K562 (cell line): ENCODE measurements at regions not wholly inside any gene's neighbourhood (a gene's known extent, or its start where the extent isn't known, plus 50 kb on each side); places are given as distances from the start of the nearest gene placed in this dataset.

ENCODE experiments used
- ATAC-seq: fragments of 200-7000 bp; cut with Tn5 transposase; 3 replicates; pipeline ENCODE4 v1.9.1; 2020; ENCODE audit warnings: moderate library complexity
- BruUV-seq: library from RNA; stranded (reverse); fragments of 400-500 nt; replicated peaks from 2 replicates; lab custom pipeline; 2021; lab: Mats Ljungman, UMichigan
- CTCF ChIA-PET: fragments of 300-600 bp; formaldehyde crosslinking; extraction: SDS; loops from one replicate; lab custom pipeline; 2021; ENCODE audit warnings: low intra/inter-chr PET ratio; lab: Yijun Ruan, JAX
- POLR2A ChIA-PET: fragments of 300-600, 350-650 bp; sonication (Branson Sonifier 250); formaldehyde crosslinking; extraction: SDS; loops from one replicate; lab custom pipeline; 2021; ENCODE audit warnings: antibody characterized with exemption, inconsistent platforms; lab: Yijun Ruan, JAX
- DNase-seq, 4 experiments: peaks; one replicate each; pipeline versions ENCODE4 v3.0.0 to v3.0.0-alpha.2; 2011 to 2018; ENCODE audit warnings: low spot score in 3 of 4, mixed read lengths in 3 of 4; ENCODE audit errors: extremely low read depth in 1 of 4
- FAIRE-seq: peaks from 2 replicates; lab custom pipeline; 2011; peaks lifted over from hg19 to GRCh38; lab: Jason Lieb, UNC
- H2AFZ ChIP-seq: 2 replicates; pipeline ENCODE4 v1.6.0; 2011; ENCODE audit warnings: low read depth, low read length, control low read depth, inconsistent platforms
- H3K27ac ChIP-seq: fragments of 200-600 bp; 3 replicates; pipeline ENCODE4 v1.8.0; 2011; ENCODE audit warnings: low read depth, mild to moderate bottlenecking, control low read depth, inconsistent platforms, low read length, moderate library complexity, mixed read lengths; ENCODE audit errors: extremely low read depth
- H3K27me3 ChIP-seq, 2 experiments: fragments of 300-600 bp in 1 of 2; 2 replicates in 1 of 2; 3 replicates in 1 of 2; pipeline versions ENCODE4 v1.6.0 to v1.8.0; 2011; ENCODE audit warnings: inconsistent platforms in 2 of 2, low read length in 2 of 2, mild to moderate bottlenecking in 1 of 2, mixed read lengths in 1 of 2, moderate library complexity in 1 of 2; ENCODE audit not compliant: control insufficient read depth in 2 of 2, insufficient read depth in 2 of 2
- H3K36me3 ChIP-seq: fragments of 300-600 bp; 3 replicates; pipeline ENCODE4 v1.8.0; 2011; ENCODE audit warnings: mild to moderate bottlenecking, low read length, inconsistent platforms; ENCODE audit not compliant: control insufficient read depth, insufficient read depth
- H3K4me1 ChIP-seq, 2 experiments: fragments of 200-600 bp in 1 of 2; replicated peaks in 1 of 2; 2 replicates in 1 of 2; 3 replicates in 1 of 2; pipeline versions ENCODE4 v1.5.1 to v1.8.0; 2011; ENCODE audit warnings: inconsistent platforms in 2 of 2, low read length in 2 of 2, mild to moderate bottlenecking in 1 of 2, mixed read lengths in 1 of 2, moderate library complexity in 1 of 2; ENCODE audit not compliant: control insufficient read depth in 2 of 2, insufficient read depth in 2 of 2
- H3K4me2 ChIP-seq: 2 replicates; pipeline ENCODE4 v1.6.1; 2011; ENCODE audit warnings: low read length, control low read depth, inconsistent platforms, mixed read lengths; ENCODE audit not compliant: insufficient read depth
- H3K4me3 ChIP-seq: fragments of 200-600 bp; sonication (generic), shearing (Covaris generic); 2 replicates; pipeline ENCODE4 v1.5.1; 2016; ENCODE audit warnings: control low read depth, inconsistent platforms
- H3K79me2 ChIP-seq: fragments of 200-600 bp; 3 replicates; pipeline ENCODE4 v1.8.0; 2011; ENCODE audit warnings: low read length, inconsistent platforms; ENCODE audit not compliant: control insufficient read depth, insufficient read depth
- H3K9ac ChIP-seq, 2 experiments: 2 replicates each; pipeline versions ENCODE4 v1.6.0 to v1.6.1; 2011; ENCODE audit warnings: low read depth in 2 of 2, low read length in 2 of 2, control low read depth in 1 of 2, inconsistent platforms in 1 of 2, mild to moderate bottlenecking in 1 of 2, mixed read lengths in 1 of 2; ENCODE audit not compliant: insufficient read depth in 1 of 2
- H3K9me1 ChIP-seq: one replicate; pipeline ENCODE4 v1.6.0; 2011; ENCODE audit warnings: inconsistent platforms, mild to moderate bottlenecking, low read length, moderate library complexity; ENCODE audit not compliant: control insufficient read depth, insufficient read depth
- H3K9me3 ChIP-seq: replicated peaks from 2 replicates; pipeline ENCODE4 v1.5.1; 2011; ENCODE audit warnings: low read depth, low read length, inconsistent platforms; ENCODE audit not compliant: control insufficient read depth, insufficient read depth
- H4K20me1 ChIP-seq: replicated peaks from 2 replicates; pipeline ENCODE4 v1.6.1; 2011; ENCODE audit warnings: low read length, inconsistent platforms, mixed read lengths; ENCODE audit not compliant: control insufficient read depth, insufficient read depth
- BMI1 ChIP-seq: fragments of 150-350 bp; IDR thresholded peaks from 2 replicates; pipeline ENCODE4 v1.6.1; 2014; ENCODE audit warnings: low read length
- E2F8 ChIP-seq: fragments of 450-650 bp; IDR thresholded peaks from 2 replicates; pipeline ENCODE4 v1.7.1; 2018; ENCODE audit warnings: mild to moderate bottlenecking, low read depth; ENCODE audit not compliant: partially characterized antibody
- EZH2 ChIP-seq: IDR thresholded peaks from 2 replicates; pipeline ENCODE4 v1.6.1; 2012; ENCODE audit warnings: low read depth, mild to moderate bottlenecking, inconsistent platforms, low read length, borderline replicate concordance
- HNRNPL ChIP-seq: fragments of 200-400 bp; formaldehyde crosslinking; IDR thresholded peaks from 2 replicates; pipeline ENCODE4 v1.6.1; 2017; ENCODE audit warnings: low read depth, mild to moderate bottlenecking, low read length
- IFI16 ChIP-seq: fragments of 250-450 bp; sonication (Bioruptor Pico); IDR thresholded peaks from 2 replicates; pipeline ENCODE4 v2.1.2; 2022; ENCODE audit warnings: mild to moderate bottlenecking, inconsistent platforms
- IRF1 ChIP-seq: sonication (generic); formaldehyde crosslinking; IDR thresholded peaks from 2 replicates; pipeline ENCODE4 v1.8.0; 2022; ENCODE audit warnings: missing genetic modification reagents, mild to moderate bottlenecking, borderline replicate concordance
- MCM5 ChIP-seq: fragments of 450-650 bp; IDR thresholded peaks from 2 replicates; pipeline ENCODE4 v1.6.1; 2016; ENCODE audit warnings: low read depth
- NCOR1 ChIP-seq: fragments of 450-650 bp; IDR thresholded peaks from 2 replicates; pipeline ENCODE4 v1.6.1; 2016; ENCODE audit warnings: mild to moderate bottlenecking, moderate library complexity
- POLR3G ChIP-seq: IDR thresholded peaks from 2 replicates; pipeline ENCODE4 v1.6.1; 2011; ENCODE audit not compliant: insufficient read length, insufficient replicate concordance; ENCODE audit errors: extremely low read depth
- THAP7 ChIP-seq: fragments of 250-450 bp; sonication (Bioruptor Pico); IDR thresholded peaks from 2 replicates; pipeline ENCODE4 v1.5.0; 2021
- TOE1 ChIP-seq, 2 experiments: fragments of 450-650 bp in 1 of 2; sonication (generic) in 1 of 2; formaldehyde crosslinking in 1 of 2; IDR thresholded peaks; 2 replicates each; pipeline versions ENCODE4 v1.7.1 to v1.8.0; 2016 to 2022; ENCODE audit warnings: borderline replicate concordance in 2 of 2, mild to moderate bottlenecking in 2 of 2, antibody characterized with exemption in 1 of 2, inconsistent platforms in 1 of 2, low read depth in 1 of 2, missing genetic modification reagents in 1 of 2, moderate library complexity in 1 of 2
- ZNF507 ChIP-seq: conservative IDR thresholded peaks from 2 replicates; pipeline ENCODE4 v1.6.1; 2017; ENCODE audit warnings: missing genetic modification characterization, missing compliant biosample characterization
- ZNF589 ChIP-seq: fragments of 200-800 bp; sonication (Bioruptor generic); IDR thresholded peaks from 2 replicates; pipeline ENCODE4 v1.6.1; 2016; ENCODE audit warnings: low read depth, missing genetic modification characterization, missing compliant biosample characterization
- ZNF655 ChIP-seq: fragments of 250-450 bp; sonication (Bioruptor Pico); IDR thresholded peaks from 2 replicates; pipeline ENCODE4 v1.5.0; 2021
- in situ Hi-C: fragments of 300-500 bp; cut with MboI; formaldehyde crosslinking; loops from 4 replicates; pipeline ENCODE4 v1.15.0; 2018; ENCODE audit warnings: inconsistent platforms, mixed read lengths
- intact Hi-C: fragments of 100-400 bp; cut with micrococcal nuclease; formaldehyde crosslinking; loops from 2 replicates; pipeline ENCODE4 v1.14.2; 2022
- TF ChIP-seq, protein P1 (sequence below): fragments of 450-650 bp; IDR thresholded peaks from 2 replicates; pipeline ENCODE4 v1.7.0; 2016; ENCODE audit warnings: borderline replicate concordance

GRCh38 chr9:25960178-25960577 lies 281.9 kb upstream of the TUSC1 start (continued):
- TF ChIP-seq EZH2 (no peak), ZNF655 (CRISPR knock-in tag) (no peak), MCM5 (no peak), ZNF589 (no peak)
- TF ChIP-seq, all 486 proteins: peak for 0

- ChIA-PET POLR2A (no interaction called here), CTCF (no interaction called here)
- Histone ChIP-seq H3K27me3 (no peaks in the 10 kb centered on the region), H3K4me1 (no peaks in the 10 kb centered on the region), H4K20me1 (no peaks in the 10 kb centered on the region), H3K79me2 (no peaks in the 10 kb centered on the region), H3K4me2 (no peak overlapping the region), H3K4me3 (no peak overlapping the region), H3K9me1 (no peaks in the 10 kb centered on the region), H3K9ac (no peak overlapping the region), H3K27ac (no peak overlapping the region), H2AFZ (no peak overlapping the region), H3K9me3 (no peaks in the 10 kb centered on the region), H3K36me3 (no peaks in the 10 kb centered on the region)
- no TSS peak for BruUV-seq
- ATAC-seq (no peak), FAIRE-seq (no peak), DNase-seq (no peak)
- intact Hi-C loops, result no loop called here
- in situ Hi-C loops, result no loop called here
- TF ChIP-seq POLR3G (no peak), E2F8 (no peak), BMI1 (no peak), IFI16 (CRISPR knock-in tag) (no peak), TOE1 (IDR thresholded peaks at IDR 0.05; ENCODE audit: borderline replicate concordance) (no peak), TOE1 (CRISPR knock-in tag; IDR thresholded peaks at IDR 0.05; ENCODE audit: borderline replicate concordance, low read depth) (no peak), NCOR1 (no peak), IRF1 (CRISPR knock-in tag) (no peak), HNRNPL (no peak), ZNF507 (tag) (no peak), THAP7 (no peak)
- TF ChIP-seq, protein P1, sequence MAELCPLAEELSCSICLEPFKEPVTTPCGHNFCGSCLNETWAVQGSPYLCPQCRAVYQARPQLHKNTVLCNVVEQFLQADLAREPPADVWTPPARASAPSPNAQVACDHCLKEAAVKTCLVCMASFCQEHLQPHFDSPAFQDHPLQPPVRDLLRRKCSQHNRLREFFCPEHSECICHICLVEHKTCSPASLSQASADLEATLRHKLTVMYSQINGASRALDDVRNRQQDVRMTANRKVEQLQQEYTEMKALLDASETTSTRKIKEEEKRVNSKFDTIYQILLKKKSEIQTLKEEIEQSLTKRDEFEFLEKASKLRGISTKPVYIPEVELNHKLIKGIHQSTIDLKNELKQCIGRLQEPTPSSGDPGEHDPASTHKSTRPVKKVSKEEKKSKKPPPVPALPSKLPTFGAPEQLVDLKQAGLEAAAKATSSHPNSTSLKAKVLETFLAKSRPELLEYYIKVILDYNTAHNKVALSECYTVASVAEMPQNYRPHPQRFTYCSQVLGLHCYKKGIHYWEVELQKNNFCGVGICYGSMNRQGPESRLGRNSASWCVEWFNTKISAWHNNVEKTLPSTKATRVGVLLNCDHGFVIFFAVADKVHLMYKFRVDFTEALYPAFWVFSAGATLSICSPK, result no peak
Observed at GRCh38 chr9:25954209-25954608, 276.0 kb upstream of the TUSC1 start.
